Dermis microvascular lymphatic vessel endothelial cell (primary cell): ENCODE measurements at regions not wholly inside any gene's neighbourhood (a gene's known extent, or its start where the extent isn't known, plus 50 kb on each side); places are given as distances from the start of the nearest gene placed in this dataset.

Experiments
- DNase-seq, 2 donors: peaks; one replicate each; pipeline versions ENCODE4 v3.0.0 to v3.0.0-alpha.2; 2010; ENCODE audit warnings: low read depth in 2 of 2

DNA sequence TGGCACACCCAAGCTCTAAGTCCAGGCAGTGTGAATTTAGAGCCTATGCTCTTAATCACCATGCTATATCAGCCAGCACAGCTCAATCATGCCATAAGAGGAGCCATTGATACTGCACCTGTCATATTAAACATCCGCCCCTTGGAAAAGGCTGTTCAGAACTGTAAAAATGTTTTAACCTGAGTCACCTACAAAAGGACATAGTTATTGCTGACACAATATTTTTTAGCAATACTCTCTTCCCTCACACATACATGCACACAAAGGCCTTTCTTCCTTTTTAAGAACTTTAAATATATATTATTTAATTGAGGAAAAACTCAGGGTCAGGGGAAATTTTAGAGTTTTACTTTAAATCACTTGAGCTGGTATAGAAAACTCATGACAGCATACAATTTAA, 83.5 kb upstream of the ATXN7L3B start:
- DNase-seq = no peak

DNA sequence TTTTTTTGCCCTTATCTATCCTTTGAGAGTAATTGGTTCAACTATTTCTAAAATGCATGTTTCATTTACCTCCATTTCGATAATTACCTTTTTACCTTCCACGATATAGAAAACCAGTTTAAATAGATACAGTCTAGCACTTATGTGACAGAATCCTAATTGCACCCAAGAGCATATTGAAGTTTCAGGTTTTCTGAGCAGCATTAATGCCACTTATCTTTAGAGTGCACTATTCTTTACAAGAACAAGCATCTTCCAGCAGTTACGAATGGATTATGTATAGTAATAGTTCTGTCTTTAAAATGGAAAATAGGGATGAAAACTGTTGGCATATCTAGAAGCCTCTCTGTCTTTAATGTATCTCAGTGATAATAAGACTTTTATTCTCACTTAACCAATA, 82.2 kb upstream of the ATXN7L3B start:
- no peak for DNase-seq

DNA sequence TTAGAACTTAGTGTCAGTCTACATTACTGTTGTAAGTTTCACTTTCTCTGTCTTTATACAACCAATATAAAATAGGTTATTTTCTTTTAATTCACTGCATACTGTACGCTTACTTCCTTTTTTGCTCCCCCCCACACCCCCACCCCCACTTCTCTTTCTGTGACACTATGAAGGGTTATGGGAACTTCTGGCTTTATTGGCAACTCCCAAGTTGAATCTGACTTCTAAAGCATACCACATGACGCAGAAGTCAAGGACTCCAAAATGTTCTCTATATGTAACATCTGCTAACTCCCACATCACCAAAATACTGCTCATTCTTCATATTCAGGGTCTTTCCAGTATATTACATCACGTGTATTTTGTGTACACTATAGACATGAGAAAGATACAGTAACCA, 81.2 kb upstream of the ATXN7L3B start:
- no peak for DNase-seq

DNA sequence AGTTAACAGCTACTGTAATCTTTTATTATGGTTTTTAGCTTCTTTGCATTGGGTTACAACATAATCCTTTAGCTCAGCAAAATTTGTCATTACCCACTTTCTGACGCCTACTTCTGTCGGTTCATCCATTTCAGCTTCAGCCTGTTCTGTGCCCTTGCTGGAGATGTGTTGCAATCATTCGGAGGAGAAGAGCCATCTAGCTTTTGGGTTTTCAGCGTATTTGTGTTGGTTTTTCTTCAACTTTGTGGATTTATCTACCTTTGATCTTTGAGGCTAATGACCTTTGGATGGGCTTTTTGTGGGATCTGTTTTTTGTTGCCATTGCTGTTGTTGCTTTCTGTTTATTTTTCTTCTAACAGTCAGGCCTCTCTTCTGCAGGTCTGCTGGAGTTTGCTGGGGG, 69.2 kb upstream of the ATXN7L3B start:
- no peak for DNase-seq

DNA sequence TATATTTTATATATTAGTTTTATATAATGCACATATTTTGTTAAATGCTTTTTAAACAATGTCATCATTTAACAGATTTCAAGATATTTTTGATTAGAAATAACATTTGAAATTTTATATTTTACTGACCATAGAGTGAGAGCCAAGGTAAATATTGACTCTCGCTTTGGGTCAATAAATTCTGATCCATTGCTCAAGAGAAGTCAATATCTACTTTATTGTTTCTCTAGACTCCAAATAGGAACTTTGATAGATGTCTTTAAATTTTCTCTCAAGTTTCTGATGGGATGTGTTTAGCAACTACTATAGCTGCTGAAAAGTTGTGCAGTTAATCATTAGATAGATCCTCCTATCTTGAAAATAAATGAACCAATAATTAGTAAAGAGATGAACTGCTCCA, 61.4 kb upstream of the ATXN7L3B start:
- DNase-seq = no peak

DNA sequence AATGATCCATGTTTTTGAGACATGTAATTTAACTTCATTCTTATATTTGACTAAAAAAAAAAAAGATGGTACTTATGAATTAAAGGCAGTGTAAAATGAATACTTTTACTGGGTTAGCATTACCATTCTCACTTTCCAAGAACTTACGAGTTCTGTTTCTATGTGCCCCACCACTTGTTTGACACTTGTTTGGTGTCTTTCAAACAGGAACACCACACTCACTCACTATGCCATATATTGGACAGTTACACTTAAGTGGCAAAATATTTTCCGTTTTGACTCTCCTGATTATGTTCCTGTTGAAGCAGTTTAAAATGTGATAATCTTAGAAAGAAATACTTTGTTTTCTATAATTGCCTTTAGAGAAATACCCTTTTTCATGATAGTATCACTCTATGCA, 56.6 kb upstream of the ATXN7L3B start:
- no peak for DNase-seq

DNA sequence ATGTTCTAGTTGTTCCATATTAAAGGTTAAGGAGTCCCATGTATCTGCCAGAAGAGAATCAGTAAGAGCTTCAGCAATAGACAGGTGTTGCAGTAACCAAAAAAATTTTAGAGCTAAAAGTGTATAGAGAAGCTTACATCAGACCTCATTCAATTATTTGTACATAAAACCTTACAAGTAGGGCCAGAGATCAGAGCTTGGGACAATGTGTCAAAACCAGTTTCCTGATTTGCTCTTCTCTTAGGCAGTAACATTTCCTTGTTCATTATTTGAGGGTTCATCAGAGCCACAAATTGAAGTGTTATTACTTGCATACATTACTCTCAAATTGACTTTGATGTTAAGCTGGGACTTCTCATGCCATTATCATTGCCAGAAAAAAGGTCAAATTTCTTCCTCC, 55.5 kb upstream of the ATXN7L3B start:
- DNase-seq = no peak

DNA sequence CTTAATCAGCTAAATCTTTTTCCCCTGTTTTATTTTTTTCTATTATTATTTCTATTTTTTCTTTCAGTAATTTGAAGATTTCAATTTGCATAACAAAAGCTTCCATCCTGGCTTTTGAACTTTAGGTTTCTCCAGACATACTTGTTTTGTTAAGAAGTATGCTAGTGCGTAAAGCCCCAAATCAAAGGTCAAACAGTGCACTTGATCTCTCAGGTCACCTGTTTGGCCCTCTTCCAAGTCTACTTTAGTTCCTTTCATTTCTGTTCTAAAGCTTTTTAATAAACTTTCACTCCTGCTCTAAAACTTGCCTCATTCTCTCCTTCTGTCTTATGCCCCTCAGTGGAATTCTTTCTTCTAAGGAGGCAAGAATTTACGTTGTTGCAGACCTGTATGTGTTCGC, 54.6 kb upstream of the ATXN7L3B start:
- DNase-seq = no peak
